ENCODE measurements at regions not wholly inside any gene's neighbourhood (a gene's known extent, or its start where the extent isn't known, plus 50 kb on each side); places are given as distances from the start of the nearest gene placed in this dataset.

GRCh38 chr13:31503626-31504025, 235.7 kb upstream of the RXFP2 start:
- DNase-seq = no peak
- Mint-ChIP-seq H3K27ac (no peak overlapping the region), H3K4me3 (no peak overlapping the region), H3K36me3 (ENCODE audit: low read depth) (no peaks in the 10 kb centered on the region), H3K27me3 (peaks cover 6% of the 10 kb centered on the region), H3K4me1 (no peaks in the 10 kb centered on the region)
- no peak for ATAC-seq
- peaks cover 2% of the 10 kb centered on the region for H3K9me3 ChIP-seq (ENCODE audit: control insufficient read depth, low read length, poor library complexity, severe bottlenecking)

- H3K9me3 ChIP-seq (ENCODE audit: control insufficient read depth, low read length, poor library complexity, severe bottlenecking) = no peaks in the 10 kb centered on the region
- Mint-ChIP-seq H3K36me3 (ENCODE audit: low read depth) (no peaks in the 10 kb centered on the region), H3K4me1 (no peaks in the 10 kb centered on the region), H3K4me3 (no peak overlapping the region), H3K27ac (no peak overlapping the region), H3K27me3 (peaks cover 14% of the 10 kb centered on the region)
- no peak for DNase-seq
- ATAC-seq = no peak
These were observed 234.4 kb upstream of the RXFP2 start for GRCh38 chr13:31504918-31505317.

- no peaks in the 10 kb centered on the region for H3K36me3 Mint-ChIP-seq (ENCODE audit: low read depth)
- ATAC-seq (no peak), DNase-seq (no peak)
- no peaks in the 10 kb centered on the region for H3K9me3 ChIP-seq (ENCODE audit: control insufficient read depth, low read length, poor library complexity, severe bottlenecking)
- H3K4me3 Mint-ChIP-seq = no peak overlapping the region
- no peaks in the 10 kb centered on the region for H3K4me1 Mint-ChIP-seq
- H3K27ac Mint-ChIP-seq = no peak overlapping the region
- H3K27me3 Mint-ChIP-seq = peaks cover 34% of the 10 kb centered on the region
These were observed 227.0 kb upstream of the RXFP2 start for GRCh38 chr13:31512331-31512730.

- Mint-ChIP-seq H3K4me1 (no peaks in the 10 kb centered on the region), H3K36me3 (ENCODE audit: low read depth) (no peaks in the 10 kb centered on the region), H3K27me3 (peaks cover 20% of the 10 kb centered on the region), H3K4me3 (no peak overlapping the region), H3K27ac (no peak overlapping the region)
- ATAC-seq = no peak
- DNase-seq = no peak
- no peaks in the 10 kb centered on the region for H3K9me3 ChIP-seq (ENCODE audit: control insufficient read depth, low read length, poor library complexity, severe bottlenecking)
These were observed 224.4 kb upstream of the RXFP2 start for GRCh38 chr13:31514932-31515331.

GRCh38 chr13:31515427-31515826, 223.9 kb upstream of the RXFP2 start:
- H3K4me1 Mint-ChIP-seq = no peaks in the 10 kb centered on the region
- H3K4me3 Mint-ChIP-seq = no peak overlapping the region
- no peak for ATAC-seq

GRCh38 chr13:31517599-31517998, 221.7 kb upstream of the RXFP2 start:
- no peaks in the 10 kb centered on the region for H3K36me3 Mint-ChIP-seq (ENCODE audit: low read depth)
- no peak for DNase-seq

More at GRCh38 chr13:31515427-31515826, 223.9 kb upstream of the RXFP2 start:
- H3K9me3 ChIP-seq (ENCODE audit: control insufficient read depth, low read length, poor library complexity, severe bottlenecking) = no peaks in the 10 kb centered on the region
- Mint-ChIP-seq H3K27ac (no peak overlapping the region), H3K27me3 (peaks cover 16% of the 10 kb centered on the region), H3K36me3 (ENCODE audit: low read depth) (no peaks in the 10 kb centered on the region)
- no peak for DNase-seq

GRCh38 chr13:31518645-31519044, 220.7 kb upstream of the RXFP2 start:
- Mint-ChIP-seq H3K27me3 (peaks cover 24% of the 10 kb centered on the region), H3K27ac (no peak overlapping the region), H3K4me1 (no peaks in the 10 kb centered on the region), H3K4me3 (no peak overlapping the region), H3K36me3 (ENCODE audit: low read depth) (no peaks in the 10 kb centered on the region)
- ATAC-seq (no peak), DNase-seq (no peak)
- no peaks in the 10 kb centered on the region for H3K9me3 ChIP-seq (ENCODE audit: control insufficient read depth, low read length, poor library complexity, severe bottlenecking)

More at GRCh38 chr13:31517599-31517998, 221.7 kb upstream of the RXFP2 start:
- no peaks in the 10 kb centered on the region for H3K4me1 Mint-ChIP-seq
- H3K27ac Mint-ChIP-seq = no peak overlapping the region
- H3K27me3 Mint-ChIP-seq = peaks cover 24% of the 10 kb centered on the region
- no peak overlapping the region for H3K4me3 Mint-ChIP-seq
- no peaks in the 10 kb centered on the region for H3K9me3 ChIP-seq (ENCODE audit: control insufficient read depth, low read length, poor library complexity, severe bottlenecking)
- no peak for ATAC-seq

GRCh38 chr13:31521435-31521834, 217.9 kb upstream of the RXFP2 start:
- H3K27ac Mint-ChIP-seq = no peak overlapping the region
- no peaks in the 10 kb centered on the region for H3K9me3 ChIP-seq (ENCODE audit: control insufficient read depth, low read length, poor library complexity, severe bottlenecking)
- H3K4me3 Mint-ChIP-seq = no peak overlapping the region
- no peaks in the 10 kb centered on the region for H3K36me3 Mint-ChIP-seq (ENCODE audit: low read depth)
- no peaks in the 10 kb centered on the region for H3K4me1 Mint-ChIP-seq
- ATAC-seq (no peak), DNase-seq (no peak)
- H3K27me3 Mint-ChIP-seq = peaks cover 17% of the 10 kb centered on the region

GRCh38 chr13:31522396-31522795, 216.9 kb upstream of the RXFP2 start:
- ATAC-seq = no peak
- Mint-ChIP-seq H3K4me3 (no peak overlapping the region), H3K27me3 (peaks cover 17% of the 10 kb centered on the region), H3K27ac (no peak overlapping the region), H3K4me1 (no peaks in the 10 kb centered on the region), H3K36me3 (ENCODE audit: low read depth) (no peaks in the 10 kb centered on the region)
- H3K9me3 ChIP-seq (ENCODE audit: control insufficient read depth, low read length, poor library complexity, severe bottlenecking) = no peaks in the 10 kb centered on the region
- DNase-seq = no peak

GRCh38 chr13:31528176-31528575, 211.2 kb upstream of the RXFP2 start:
- Mint-ChIP-seq H3K27ac (no peak overlapping the region), H3K36me3 (ENCODE audit: low read depth) (no peaks in the 10 kb centered on the region), H3K4me3 (no peak overlapping the region), H3K4me1 (no peaks in the 10 kb centered on the region), H3K27me3 (peaks cover 1% of the 10 kb centered on the region)
- DNase-seq (no peak), ATAC-seq (no peak)
- H3K9me3 ChIP-seq (ENCODE audit: control insufficient read depth, low read length, poor library complexity, severe bottlenecking) = no peaks in the 10 kb centered on the region

- Mint-ChIP-seq H3K36me3 (ENCODE audit: low read depth) (no peaks in the 10 kb centered on the region), H3K27ac (no peak overlapping the region), H3K4me3 (no peak overlapping the region), H3K4me1 (no peaks in the 10 kb centered on the region), H3K27me3 (peaks cover 5% of the 10 kb centered on the region)
- DNase-seq (no peak), ATAC-seq (no peak)
- H3K9me3 ChIP-seq (ENCODE audit: control insufficient read depth, low read length, poor library complexity, severe bottlenecking) = no peaks in the 10 kb centered on the region
These were observed 210.6 kb upstream of the RXFP2 start for GRCh38 chr13:31528758-31529157.

GRCh38 chr13:31530922-31531321, 208.4 kb upstream of the RXFP2 start:
- H3K36me3 Mint-ChIP-seq (ENCODE audit: low read depth) = no peaks in the 10 kb centered on the region
- ATAC-seq (no peak), DNase-seq (no peak)
- no peak overlapping the region for H3K27ac Mint-ChIP-seq
- no peaks in the 10 kb centered on the region for H3K4me1 Mint-ChIP-seq
- peaks cover 9% of the 10 kb centered on the region for H3K27me3 Mint-ChIP-seq
- no peak overlapping the region for H3K4me3 Mint-ChIP-seq
- H3K9me3 ChIP-seq (ENCODE audit: control insufficient read depth, low read length, poor library complexity, severe bottlenecking) = no peaks in the 10 kb centered on the region

GRCh38 chr13:31537052-31537451, 202.3 kb upstream of the RXFP2 start:
- ATAC-seq = no peak
- no peaks in the 10 kb centered on the region for H3K9me3 ChIP-seq (ENCODE audit: control insufficient read depth, low read length, poor library complexity, severe bottlenecking)
- DNase-seq = no peak
- peaks cover 42% of the 10 kb centered on the region for H3K27me3 Mint-ChIP-seq
- H3K4me1 Mint-ChIP-seq = peaks cover 3% of the 10 kb centered on the region
- no peaks in the 10 kb centered on the region for H3K36me3 Mint-ChIP-seq (ENCODE audit: low read depth)
- no peak overlapping the region for H3K27ac Mint-ChIP-seq
- no peak overlapping the region for H3K4me3 Mint-ChIP-seq

- DNase-seq (no peak), ATAC-seq (no peak)
- no peaks in the 10 kb centered on the region for H3K9me3 ChIP-seq (ENCODE audit: control insufficient read depth, low read length, poor library complexity, severe bottlenecking)
- peaks cover 39% of the 10 kb centered on the region for H3K27me3 Mint-ChIP-seq
- no peaks in the 10 kb centered on the region for H3K36me3 Mint-ChIP-seq (ENCODE audit: low read depth)
- H3K4me1 Mint-ChIP-seq = peaks cover 3% of the 10 kb centered on the region
- H3K27ac Mint-ChIP-seq = no peak overlapping the region
- no peak overlapping the region for H3K4me3 Mint-ChIP-seq
These were observed 201.0 kb upstream of the RXFP2 start for GRCh38 chr13:31538067-31539042.

Data from T-helper 17 cell (primary cell).